Thymus (tissue), 11 donors: ENCODE measurements at regions not wholly inside any gene's neighbourhood (a gene's known extent, or its start where the extent isn't known, plus 50 kb on each side); places are given as distances from the start of the nearest gene placed in this dataset.

Source experiments
- DNase-seq, 9 donors: peaks; one replicate each; pipeline ENCODE4 v3.0.0-alpha.2; 2013; ENCODE audit warnings: low spot score in 9 of 9, low read depth in 6 of 9, missing footprints in 1 of 9
- H3K27ac ChIP-seq, 2 donors: one replicate each; pipeline ENCODE4 v1.5.1; 2013; ENCODE audit warnings: control low read depth in 1 of 2, low read depth in 1 of 2, low read length in 1 of 2, mild to moderate bottlenecking in 1 of 2, moderate library complexity in 1 of 2
- H3K27me3 ChIP-seq, 2 donors: one replicate each; pipeline ENCODE4 v1.5.1; 2013; ENCODE audit warnings: low read length in 1 of 2; ENCODE audit not compliant: control insufficient read depth in 2 of 2, insufficient read depth in 1 of 2
- H3K36me3 ChIP-seq, 2 donors: one replicate each; pipeline ENCODE4 v1.5.1; 2013; ENCODE audit warnings: low read length in 1 of 2, mild to moderate bottlenecking in 1 of 2, moderate library complexity in 1 of 2; ENCODE audit not compliant: control insufficient read depth in 2 of 2, insufficient read depth in 2 of 2
- H3K4me1 ChIP-seq, 2 donors: one replicate each; pipeline ENCODE4 v1.5.1; 2013; ENCODE audit warnings: low read length in 2 of 2; ENCODE audit not compliant: control insufficient read depth in 2 of 2, insufficient read depth in 2 of 2
- H3K4me3 ChIP-seq, 2 donors: one replicate each; pipeline ENCODE4 v1.5.1; 2013; ENCODE audit warnings: low read length in 2 of 2, control low read depth in 1 of 2, mild to moderate bottlenecking in 1 of 2
- H3K9me3 ChIP-seq, 2 donors: one replicate each; pipeline ENCODE4 v1.5.1; 2013; ENCODE audit warnings: low read length in 1 of 2, mild to moderate bottlenecking in 1 of 2; ENCODE audit not compliant: control insufficient read depth in 2 of 2, insufficient read depth in 1 of 2
- WGBS: extraction: QIAGEN DNeasy Blood & Tissue Kit; methylation state at CpG from one replicate; pipeline ENCODE4 v1.1.7; 2013; 5-methylcytosine and 5-hydroxymethylcytosine counted together
- donor health status: healthy.

DNA sequence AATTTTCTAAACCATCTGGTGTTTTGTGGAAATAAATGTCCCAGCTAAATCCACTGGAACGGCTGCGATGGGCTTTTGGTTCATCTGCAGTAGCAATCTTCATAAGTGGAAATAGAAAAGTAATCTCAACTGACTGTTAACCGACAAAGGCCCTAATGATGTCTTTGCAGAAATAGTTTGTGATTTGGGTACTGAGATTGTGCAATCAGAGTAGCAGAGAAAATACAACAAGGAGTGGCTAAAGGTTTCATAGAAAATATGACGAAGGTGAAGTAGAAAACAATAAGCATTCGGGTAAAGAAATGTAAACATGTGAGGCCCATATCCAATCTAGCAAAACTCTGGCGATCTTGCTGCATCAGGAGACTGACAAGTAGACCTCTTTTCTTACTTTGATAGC is 262.6 kb upstream of the MCTP2 start:
- no peak overlapping the region for H3K27ac ChIP-seq
- no peak for DNase-seq
- H3K4me3 ChIP-seq, result no peak overlapping the region
- no peaks in the 10 kb centered on the region for H3K27me3 ChIP-seq
- no peaks in the 10 kb centered on the region for H3K9me3 ChIP-seq
- WGBS, result 90% methylated on average over 6 of the region's 6 CpGs
- no peaks in the 10 kb centered on the region for H3K36me3 ChIP-seq
- no peaks in the 10 kb centered on the region for H3K4me1 ChIP-seq

GRCh38 chr15:93965304-93965908 is 266.0 kb upstream of the MCTP2 start:
- no peak overlapping the region for H3K4me3 ChIP-seq
- DNase-seq, result no peak
- H3K27me3 ChIP-seq, result no peaks in the 10 kb centered on the region
- 83% methylated on average over 6 of the region's 6 CpGs for WGBS
- H3K36me3 ChIP-seq, result no peaks in the 10 kb centered on the region
- no peak overlapping the region for H3K27ac ChIP-seq
- H3K9me3 ChIP-seq, result no peaks in the 10 kb centered on the region
- H3K4me1 ChIP-seq, result no peaks in the 10 kb centered on the region

GRCh38 chr15:93954985-93955571 is 276.3 kb upstream of the MCTP2 start:
- H3K27ac ChIP-seq, result no peak overlapping the region
- no peaks in the 10 kb centered on the region for H3K4me1 ChIP-seq
- H3K4me3 ChIP-seq, result no peak overlapping the region
- 83% methylated on average over 8 of the region's 8 CpGs for WGBS
- no peaks in the 10 kb centered on the region for H3K27me3 ChIP-seq
- no peaks in the 10 kb centered on the region for H3K36me3 ChIP-seq
- DNase-seq, result no peak
- H3K9me3 ChIP-seq, result no peaks in the 10 kb centered on the region

DNA sequence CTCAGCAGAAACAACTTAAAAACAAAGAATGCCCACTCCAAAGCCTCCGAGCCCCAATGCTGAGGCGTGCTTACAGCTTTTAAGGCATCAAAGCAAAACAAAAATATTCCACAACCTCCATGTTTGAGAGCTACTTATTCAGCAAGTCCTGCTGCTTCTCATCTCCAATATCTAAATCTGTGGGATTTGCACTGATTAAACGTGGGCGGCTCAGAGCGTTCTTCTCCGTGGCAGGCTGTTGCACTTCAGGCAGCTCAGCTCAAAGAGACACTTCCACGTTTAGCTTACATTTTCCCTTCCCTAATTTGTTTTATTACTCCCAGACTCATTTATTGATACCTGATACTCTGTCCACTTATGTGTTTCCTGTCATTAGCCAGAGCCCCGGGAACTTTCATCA is 282.6 kb upstream of the MCTP2 start:
- H3K27me3 ChIP-seq, result peaks cover 0 to 6% of the 10 kb centered on the region in 2 donors
- 73% methylated on average over 8 of the region's 8 CpGs for WGBS

DNA sequence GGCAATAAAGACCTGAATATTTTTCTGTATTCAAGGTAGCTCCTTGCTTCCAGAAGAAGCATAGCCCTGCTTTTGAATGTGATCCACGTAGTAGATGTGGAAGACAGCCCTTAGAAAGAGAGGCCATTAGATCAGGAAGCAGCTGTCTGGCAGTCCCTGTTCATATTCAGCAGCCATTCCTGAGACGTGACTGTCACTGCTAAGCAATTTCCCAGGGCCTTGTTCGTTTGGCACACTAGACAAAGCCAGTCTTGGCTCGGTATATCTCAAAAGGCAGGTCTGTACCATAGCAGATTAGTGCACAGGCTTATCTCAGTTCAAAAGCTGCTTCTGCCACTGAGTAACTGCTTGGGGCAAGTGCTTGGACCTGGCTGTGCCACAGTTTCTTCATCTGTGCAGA is 287.8 kb upstream of the MCTP2 start:
- Histone ChIP-seq H3K4me3 (no peak overlapping the region), H3K27me3 (peaks cover 0 to 2% of the 10 kb centered on the region in 2 donors), H3K4me1 (no peaks in the 10 kb centered on the region), H3K36me3 (no peaks in the 10 kb centered on the region), H3K9me3 (no peaks in the 10 kb centered on the region), H3K27ac (no peak overlapping the region)
- 91% methylated on average over 4 of the region's 4 CpGs for WGBS
- DNase-seq, result no peak

More for the DNA sequence above, 282.6 kb upstream of the MCTP2 start:
- H3K27ac ChIP-seq, result no peak overlapping the region
- no peak overlapping the region for H3K4me3 ChIP-seq
- no peaks in the 10 kb centered on the region for H3K9me3 ChIP-seq
- DNase-seq, result no peak
- no peaks in the 10 kb centered on the region for H3K4me1 ChIP-seq
- H3K36me3 ChIP-seq, result no peaks in the 10 kb centered on the region

DNA sequence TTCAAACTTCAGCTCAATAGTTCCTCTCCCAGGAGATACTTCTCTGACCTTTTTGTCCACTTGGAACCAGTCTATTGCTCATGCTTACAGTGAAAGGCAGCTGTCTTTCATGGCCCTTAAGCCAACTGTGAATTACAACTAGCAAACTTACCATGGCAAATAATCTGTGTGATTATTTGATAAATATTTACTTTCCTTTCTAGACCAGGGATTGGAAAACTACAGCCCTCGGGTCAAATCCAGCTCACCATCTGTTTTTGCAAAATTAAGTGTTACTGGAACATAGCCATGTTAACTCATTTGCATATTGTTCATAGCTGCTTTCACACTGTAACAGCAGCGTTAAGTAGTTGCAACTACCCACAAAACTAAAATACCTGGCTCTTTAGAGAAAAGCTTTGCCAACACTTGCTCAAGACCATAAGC is 289.1 kb upstream of the MCTP2 start:
- Histone ChIP-seq H3K36me3 (no peaks in the 10 kb centered on the region), H3K4me3 (no peak overlapping the region), H3K27ac (no peak overlapping the region), H3K4me1 (no peaks in the 10 kb centered on the region), H3K27me3 (no peaks in the 10 kb centered on the region), H3K9me3 (no peaks in the 10 kb centered on the region)
- no peak for DNase-seq
- 84% methylated on average over 2 of the region's 2 CpGs for WGBS

GRCh38 chr15:93941697-93942096 is 289.7 kb upstream of the MCTP2 start:
- Histone ChIP-seq H3K4me1 (no peaks in the 10 kb centered on the region), H3K27me3 (no peaks in the 10 kb centered on the region), H3K9me3 (no peaks in the 10 kb centered on the region), H3K36me3 (no peaks in the 10 kb centered on the region), H3K27ac (no peak overlapping the region), H3K4me3 (no peak overlapping the region)
- WGBS, result 94% methylated on average over 4 of the region's 4 CpGs
- DNase-seq, result no peak

GRCh38 chr15:93940226-93940625 is 291.1 kb upstream of the MCTP2 start:
- DNase-seq, result no peak
- no peaks in the 10 kb centered on the region for H3K36me3 ChIP-seq
- no peaks in the 10 kb centered on the region for H3K4me1 ChIP-seq
- 95% methylated on average over 1 of the region's 1 CpG for WGBS
- no peak overlapping the region for H3K27ac ChIP-seq
- no peak overlapping the region for H3K4me3 ChIP-seq
- H3K27me3 ChIP-seq, result no peaks in the 10 kb centered on the region
- no peaks in the 10 kb centered on the region for H3K9me3 ChIP-seq

GRCh38 chr15:93932164-93932776 is 299.1 kb upstream of the MCTP2 start:
- Histone ChIP-seq H3K36me3 (no peaks in the 10 kb centered on the region), H3K4me3 (no peak overlapping the region), H3K4me1 (no peaks in the 10 kb centered on the region), H3K27me3 (no peaks in the 10 kb centered on the region), H3K9me3 (no peaks in the 10 kb centered on the region), H3K27ac (no peak overlapping the region)
- 83% methylated on average over 5 of the region's 5 CpGs for WGBS
- DNase-seq, result no peak
